Stomach (tissue), 8 donors: ENCODE measurements at regions not wholly inside any gene's neighbourhood (a gene's known extent, or its start where the extent isn't known, plus 50 kb on each side); places are given as distances from the start of the nearest gene placed in this dataset.

Experiments
- DNase-seq, 2 donors: peaks; one replicate each; pipeline versions ENCODE4 v3.0.0 to v3.0.0-alpha.2; 2013 to 2019
- H3K27ac ChIP-seq, 5 donors: fragments of 200-600 bp in 4 of 5; sonication (generic) in 4 of 5; one replicate each; pipeline ENCODE4 v1.5.1; 2013 to 2019; ENCODE audit warnings: mild to moderate bottlenecking in 1 of 5, moderate library complexity in 1 of 5
- H3K27me3 ChIP-seq, 3 donors: fragments of 200-600 bp; sonication (generic); one replicate each; pipeline ENCODE4 v1.5.1; 2017 to 2019; ENCODE audit warnings: mixed run types in 1 of 3
- H3K36me3 ChIP-seq, 4 donors: fragments of 200-600 bp; sonication (generic); 1 replicate in 3 of 4; 2 replicates in 1 of 4; pipeline ENCODE4 v1.5.1; 2016 to 2019
- H3K4me1 ChIP-seq, 4 donors: fragments of 200-600 bp; sonication (generic); one replicate each; pipeline ENCODE4 v1.5.1; 2016 to 2019
- H3K4me3 ChIP-seq, 4 donors: fragments of 200-600 bp; sonication (generic) in 3 of 4; one replicate each; pipeline ENCODE4 v1.5.1; 2016 to 2019; ENCODE audit warnings: mild to moderate bottlenecking in 1 of 4
- H3K9me3 ChIP-seq, 4 donors: fragments of 200-600 bp; sonication (generic); one replicate each; pipeline ENCODE4 v1.5.1; 2016 to 2019
- CTCF ChIP-seq, 7 experiments: fragments of 450-650 bp in 4 of 7; fragments of 200-600 bp in 3 of 7; sonication (generic) in 3 of 7; IDR thresholded peaks; one replicate each; pipeline ENCODE4 v1.5.1; 2016 to 2019; ENCODE audit warnings: antibody characterized with exemption in 7 of 7, control low read depth in 2 of 7, mild to moderate bottlenecking in 1 of 7
- EP300 ChIP-seq: sonication (generic); formaldehyde crosslinking; IDR thresholded peaks from one replicate; pipeline ENCODE4 v1.6.1; 2017; ENCODE audit warnings: antibody characterized with exemption
- POLR2A ChIP-seq, 4 donors: fragments of 450-650 bp; IDR thresholded peaks; one replicate each; pipeline ENCODE4 v1.6.1; 2016; ENCODE audit warnings: antibody characterized with exemption in 4 of 4, control low read depth in 2 of 4, mild to moderate bottlenecking in 1 of 4, moderate library complexity in 1 of 4
- POLR2AphosphoS5 ChIP-seq, 3 donors: sonication (generic); formaldehyde crosslinking; IDR thresholded peaks; one replicate each; pipeline ENCODE4 v1.6.1; 2016; ENCODE audit warnings: antibody characterized with exemption in 3 of 3
- whole genome bisulfite sequencing, 5 donors: extraction: QIAGEN DNeasy Blood & Tissue Kit in 3 of 5; methylation state at CpG; one replicate each; pipeline versions ENCODE4 v1.1.5 to v1.1.7; 2013 to 2018; 5-methylcytosine and 5-hydroxymethylcytosine counted together
- intact Hi-C: fragments of 100-400 bp; cut with DNase I; formaldehyde crosslinking; loops from one replicate; pipeline ENCODE4 v1.15.1; 2023; ENCODE audit warnings: low total_unique reads
- donor health status: healthy with polysubstance abuse.
- donor health status: Bipolar disorder and iron deficiency.
- donor health status: healthy.

- intact Hi-C loops = no loop called here
- DNase-seq = no peak
- 63 to 76% (median 71%) methylated on average over 5 of the region's 5 CpGs for WGBS, 5 donors
Measured at GRCh38 chr10:85510682-85511081, 855.9 kb downstream of the GRID1 start.

DNA sequence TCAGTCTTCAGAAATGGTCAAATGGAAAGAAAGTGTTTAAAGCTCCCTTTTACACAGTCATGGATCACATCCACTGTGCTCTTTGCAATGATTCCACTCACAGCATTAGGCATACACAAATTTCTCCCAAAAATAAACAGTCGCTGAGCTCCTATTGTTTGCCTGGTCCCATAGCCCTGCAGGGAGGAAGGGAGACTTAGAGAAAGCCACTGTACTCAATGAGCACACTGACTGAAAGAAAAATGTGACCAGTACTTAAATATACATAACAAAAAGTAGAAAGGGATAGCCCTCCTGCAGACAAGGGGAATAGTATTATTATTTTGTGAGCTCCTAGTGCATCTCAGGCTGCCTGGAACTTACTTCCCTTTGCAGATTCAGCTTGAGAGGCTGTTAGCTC, 853.2 kb downstream of the GRID1 start:
- Histone ChIP-seq H3K4me3 (no peak overlapping the region), H3K9me3 (no peaks in the 10 kb centered on the region), H3K36me3 (no peaks in the 10 kb centered on the region), H3K4me1 (no peaks in the 10 kb centered on the region), H3K27ac (no peak overlapping the region), H3K27me3 (no peaks in the 10 kb centered on the region)
- 26 to 63% (median 47%) methylated on average over 1 of the region's 1 CpG for whole genome bisulfite sequencing, 5 donors
- TF ChIP-seq EP300 (no peak), CTCF (IDR thresholded peaks at IDR 0.05) (no peak), POLR2AphosphoS5 (IDR thresholded peaks at IDR 0.05) (no peak), POLR2A (IDR thresholded peaks at IDR 0.05) (no peak)
- DNase-seq = no peak
- intact Hi-C loops = no loop called here

More at GRCh38 chr10:85510682-85511081, 855.9 kb downstream of the GRID1 start:
- H3K9me3 ChIP-seq = no peaks in the 10 kb centered on the region
- no peak for TF ChIP-seq CTCF (IDR thresholded peaks at IDR 0.05)
- TF ChIP-seq EP300 = no peak
- no peak for TF ChIP-seq POLR2A (IDR thresholded peaks at IDR 0.05)
- no peak for TF ChIP-seq POLR2AphosphoS5 (IDR thresholded peaks at IDR 0.05)
- H3K4me3 ChIP-seq = no peak overlapping the region
- H3K27ac ChIP-seq = no peak overlapping the region
- no peaks in the 10 kb centered on the region for H3K4me1 ChIP-seq
- H3K27me3 ChIP-seq = no peaks in the 10 kb centered on the region
- no peaks in the 10 kb centered on the region for H3K36me3 ChIP-seq

DNA sequence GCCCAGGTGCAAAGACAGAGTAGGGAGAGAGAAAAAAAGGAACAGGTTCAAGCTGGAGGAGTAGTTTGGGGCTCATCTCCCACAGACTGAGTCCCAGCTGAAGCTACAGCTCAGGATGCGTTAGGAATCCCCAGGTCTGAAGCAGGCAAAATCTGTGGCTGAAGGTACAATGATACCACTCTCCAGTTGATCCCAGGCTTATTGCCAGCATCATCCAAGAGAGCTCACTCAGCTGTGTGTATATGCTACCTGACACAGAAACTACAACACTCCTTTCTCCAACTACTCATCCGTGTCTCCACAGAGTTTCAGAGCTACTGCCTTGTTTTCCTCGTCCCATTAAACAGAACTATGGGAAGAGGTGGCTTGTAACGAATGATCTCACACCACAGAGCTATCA, 851.3 kb downstream of the GRID1 start:
- no peak for DNase-seq
- Histone ChIP-seq H3K4me1 (no peaks in the 10 kb centered on the region), H3K27me3 (no peaks in the 10 kb centered on the region), H3K36me3 (no peaks in the 10 kb centered on the region), H3K27ac (no peak overlapping the region), H3K9me3 (no peaks in the 10 kb centered on the region), H3K4me3 (no peak overlapping the region)
- TF ChIP-seq POLR2AphosphoS5 (IDR thresholded peaks at IDR 0.05) = no peak
- TF ChIP-seq CTCF (IDR thresholded peaks at IDR 0.05) = no peak
- no peak for TF ChIP-seq EP300
- no peak for TF ChIP-seq POLR2A (IDR thresholded peaks at IDR 0.05)
- intact Hi-C loops = no loop called here
- WGBS, 5 donors = 43 to 75% (median 67%) methylated on average over 4 of the region's 4 CpGs

GRCh38 chr10:85524001-85524666, 842.5 kb downstream of the GRID1 start:
- peaks cover 0 to 20% (median 14%) of the 10 kb centered on the region in 4 donors for H3K9me3 ChIP-seq
- TF ChIP-seq POLR2A (IDR thresholded peaks at IDR 0.05) = no peak
- no peak for TF ChIP-seq EP300
- no peak for TF ChIP-seq POLR2AphosphoS5 (IDR thresholded peaks at IDR 0.05)
- no peak for TF ChIP-seq CTCF (IDR thresholded peaks at IDR 0.05)

More at GRCh38 chr10:85524001-85524666, 842.5 kb downstream of the GRID1 start:
- no peak overlapping the region for H3K27ac ChIP-seq
- H3K4me1 ChIP-seq = no peaks in the 10 kb centered on the region
- DNase-seq = no peak
- no peak overlapping the region for H3K4me3 ChIP-seq
- H3K36me3 ChIP-seq = no peaks in the 10 kb centered on the region
- intact Hi-C loops = no loop called here
- H3K27me3 ChIP-seq = no peaks in the 10 kb centered on the region
- 54 to 69% (median 63%) methylated on average over 5 of the region's 5 CpGs for WGBS, 5 donors
